DOHH2 (cell line): ENCODE measurements at regions not wholly inside any gene's neighbourhood (a gene's known extent, or its start where the extent isn't known, plus 50 kb on each side); places are given as distances from the start of the nearest gene placed in this dataset.

Experiments
- EZH2phosphoT487 ChIP-seq: fragments of 200-600 bp; sonication (generic); IDR thresholded peaks from 2 replicates; pipeline ENCODE4 v1.6.1; 2017; ENCODE audit warnings: borderline replicate concordance, mild to moderate bottlenecking, antibody characterized with exemption, low read length, moderate library complexity, mixed read lengths
- TF ChIP-seq, protein P1 (sequence below): fragments of 200-600 bp; sonication (generic); IDR thresholded peaks from one replicate; pipeline ENCODE4 v1.5.1; 2014; ENCODE audit warnings: antibody characterized with exemption, mild to moderate bottlenecking, low read depth, low read length; ENCODE audit not compliant: poor library complexity, severe bottlenecking

- TF ChIP-seq, protein P1, sequence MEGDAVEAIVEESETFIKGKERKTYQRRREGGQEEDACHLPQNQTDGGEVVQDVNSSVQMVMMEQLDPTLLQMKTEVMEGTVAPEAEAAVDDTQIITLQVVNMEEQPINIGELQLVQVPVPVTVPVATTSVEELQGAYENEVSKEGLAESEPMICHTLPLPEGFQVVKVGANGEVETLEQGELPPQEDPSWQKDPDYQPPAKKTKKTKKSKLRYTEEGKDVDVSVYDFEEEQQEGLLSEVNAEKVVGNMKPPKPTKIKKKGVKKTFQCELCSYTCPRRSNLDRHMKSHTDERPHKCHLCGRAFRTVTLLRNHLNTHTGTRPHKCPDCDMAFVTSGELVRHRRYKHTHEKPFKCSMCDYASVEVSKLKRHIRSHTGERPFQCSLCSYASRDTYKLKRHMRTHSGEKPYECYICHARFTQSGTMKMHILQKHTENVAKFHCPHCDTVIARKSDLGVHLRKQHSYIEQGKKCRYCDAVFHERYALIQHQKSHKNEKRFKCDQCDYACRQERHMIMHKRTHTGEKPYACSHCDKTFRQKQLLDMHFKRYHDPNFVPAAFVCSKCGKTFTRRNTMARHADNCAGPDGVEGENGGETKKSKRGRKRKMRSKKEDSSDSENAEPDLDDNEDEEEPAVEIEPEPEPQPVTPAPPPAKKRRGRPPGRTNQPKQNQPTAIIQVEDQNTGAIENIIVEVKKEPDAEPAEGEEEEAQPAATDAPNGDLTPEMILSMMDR, result no peak
- TF ChIP-seq EZH2phosphoT487, result no peak
Measured at GRCh38 chr3:63042833-63043232, 167.6 kb upstream of the CADPS start.
